Midbrain (tissue), 1 donor: ENCODE measurements at regions not wholly inside any gene's neighbourhood (a gene's known extent, or its start where the extent isn't known, plus 50 kb on each side); places are given as distances from the start of the nearest gene placed in this dataset.
A peak's percentile ranks its signal among the peaks of the same experiment; 100 is the strongest.

Experiments
- DNase-seq: peaks from one replicate; lab custom pipeline; 2025; lab: John Stamatoyannopoulos, UW

DNA sequence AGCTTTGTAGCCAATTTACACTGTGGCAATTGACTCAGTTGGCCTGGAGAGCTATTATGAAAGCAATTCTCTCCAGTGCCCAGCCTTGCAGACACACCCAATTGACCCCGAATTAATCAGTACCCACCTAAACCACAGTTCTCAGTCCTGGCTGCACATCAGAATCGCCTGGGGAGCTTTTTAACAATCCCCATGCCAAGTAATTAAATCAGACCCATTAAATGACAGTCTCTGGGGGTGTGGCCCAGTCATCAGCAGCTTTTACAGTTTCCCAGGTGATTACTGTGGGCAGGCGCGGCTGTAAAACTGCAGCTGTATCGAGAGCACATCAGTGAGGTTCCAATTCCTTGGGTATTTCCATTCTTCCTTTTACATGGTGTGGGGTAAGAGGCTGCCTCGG, 460.9 kb upstream of the FAT1 start:
- DNase-seq, result no peak

DNA sequence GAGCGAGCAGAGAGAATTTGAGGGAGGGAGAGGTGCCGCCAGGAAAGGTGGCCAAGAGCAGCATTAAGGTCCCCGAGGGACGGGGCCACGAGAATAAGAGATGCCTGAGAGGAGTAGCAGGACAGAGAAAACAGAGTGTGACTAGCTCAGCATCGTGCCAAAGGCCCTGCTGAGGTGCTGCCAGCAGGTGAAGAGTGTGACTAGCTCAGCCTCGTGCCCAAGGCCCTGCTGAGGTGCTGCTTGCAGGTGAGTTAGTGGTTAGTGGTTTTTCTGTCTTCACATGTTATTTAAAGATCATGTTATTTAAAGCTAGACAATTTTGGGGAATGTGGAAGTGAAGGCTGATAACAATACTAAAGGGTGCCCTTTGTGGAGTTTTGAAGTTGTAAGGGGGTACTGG, 464.5 kb upstream of the FAT1 start:
- DNase-seq, result no peak

DNA sequence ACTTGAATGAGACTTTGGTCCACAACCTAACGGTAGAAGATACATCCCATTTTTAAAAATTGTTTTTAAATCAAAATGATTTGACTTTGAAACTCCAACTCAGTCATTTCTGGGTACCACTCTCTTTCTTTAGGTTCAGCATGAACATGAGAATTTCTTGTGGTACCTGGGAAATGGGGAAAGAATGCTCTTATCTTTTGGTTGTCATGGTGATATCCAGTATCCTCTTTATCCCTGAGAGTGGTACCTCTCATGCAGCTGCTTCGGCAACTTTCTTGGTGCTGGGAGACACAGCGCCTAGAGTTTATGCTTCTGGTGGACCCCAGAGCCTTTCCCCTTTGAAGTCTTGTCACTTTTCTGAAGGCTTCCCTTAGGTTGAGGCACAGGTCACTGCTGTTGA, 465.1 kb upstream of the FAT1 start:
- DNase-seq, result no peak

DNA sequence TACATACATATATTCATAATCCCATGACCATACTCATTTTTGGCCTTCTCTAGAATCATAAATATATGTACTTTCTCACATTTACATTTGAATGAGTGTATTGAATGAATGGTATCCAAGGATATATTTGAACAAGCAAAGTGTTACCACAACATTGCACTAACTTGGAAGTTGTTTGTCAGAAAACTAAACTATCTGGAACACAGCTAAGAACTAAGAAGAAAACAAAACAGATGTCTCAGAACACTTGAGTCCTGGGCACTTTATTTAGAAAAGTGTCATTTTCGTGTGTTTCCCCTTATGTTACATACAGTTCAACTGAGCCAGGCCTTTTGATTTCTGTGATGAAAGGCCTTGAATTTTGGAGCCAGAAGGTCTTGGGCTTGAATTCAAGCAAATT, 466.7 kb upstream of the FAT1 start:
- no peak for DNase-seq

DNA sequence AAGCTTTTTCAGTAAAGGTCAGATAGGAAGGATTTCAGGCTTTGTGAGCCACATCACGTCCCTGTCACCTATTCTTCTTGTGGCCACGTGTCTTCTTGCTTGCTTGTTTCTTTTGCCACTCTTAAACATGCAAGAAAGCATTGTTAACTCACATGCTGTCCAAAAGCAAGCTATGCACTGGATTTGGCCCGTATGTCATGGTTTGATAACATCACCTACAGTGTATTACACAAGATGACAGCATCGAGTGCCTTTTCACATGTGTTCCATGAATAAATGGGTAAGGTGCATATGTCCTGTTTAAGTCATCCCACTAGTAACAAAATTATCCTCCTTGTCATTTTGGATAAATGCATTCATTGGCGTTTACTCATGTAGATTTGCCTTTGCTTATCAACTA, 468.0 kb upstream of the FAT1 start:
- DNase-seq, result no peak

DNA sequence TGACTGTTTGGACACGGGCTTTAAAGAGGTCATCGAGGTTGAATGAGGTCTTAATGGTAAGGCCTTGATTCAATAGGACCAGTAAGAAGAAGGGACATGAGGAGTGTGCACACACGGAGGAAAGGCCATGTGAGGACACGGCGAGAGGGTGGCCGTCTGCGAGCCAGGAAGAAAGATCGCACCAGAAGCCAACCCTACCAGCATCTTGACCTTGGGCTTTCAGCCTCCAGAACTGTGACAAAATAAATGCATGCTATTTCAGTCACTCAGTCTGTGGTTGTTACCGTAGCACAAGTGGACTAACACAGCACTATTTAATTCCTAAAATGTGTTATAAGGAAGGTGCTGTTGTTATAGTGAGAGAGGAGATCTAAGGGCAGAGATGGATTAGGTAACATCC, 468.6 kb upstream of the FAT1 start:
- DNase-seq, result no peak

DNA sequence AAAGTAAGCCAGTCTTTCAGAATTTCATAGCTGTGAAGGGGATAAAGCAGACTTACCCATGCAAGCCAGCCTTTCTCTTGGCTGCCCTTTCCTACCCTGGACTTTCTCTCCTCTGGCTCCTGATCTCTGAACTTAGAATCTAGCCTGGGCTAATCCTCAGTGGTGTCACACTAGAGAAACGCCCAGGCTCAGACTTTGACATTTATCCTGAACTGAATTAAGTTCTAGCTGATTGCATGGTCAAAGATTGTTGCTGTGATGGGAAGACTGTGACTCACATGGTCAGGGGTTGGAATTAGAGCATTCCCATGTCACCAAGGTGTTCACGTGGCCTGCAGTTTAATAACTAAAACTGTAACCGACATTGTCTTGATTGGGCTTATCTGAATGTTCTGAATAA, 469.5 kb upstream of the FAT1 start:
- DNase-seq, result no peak

DNA sequence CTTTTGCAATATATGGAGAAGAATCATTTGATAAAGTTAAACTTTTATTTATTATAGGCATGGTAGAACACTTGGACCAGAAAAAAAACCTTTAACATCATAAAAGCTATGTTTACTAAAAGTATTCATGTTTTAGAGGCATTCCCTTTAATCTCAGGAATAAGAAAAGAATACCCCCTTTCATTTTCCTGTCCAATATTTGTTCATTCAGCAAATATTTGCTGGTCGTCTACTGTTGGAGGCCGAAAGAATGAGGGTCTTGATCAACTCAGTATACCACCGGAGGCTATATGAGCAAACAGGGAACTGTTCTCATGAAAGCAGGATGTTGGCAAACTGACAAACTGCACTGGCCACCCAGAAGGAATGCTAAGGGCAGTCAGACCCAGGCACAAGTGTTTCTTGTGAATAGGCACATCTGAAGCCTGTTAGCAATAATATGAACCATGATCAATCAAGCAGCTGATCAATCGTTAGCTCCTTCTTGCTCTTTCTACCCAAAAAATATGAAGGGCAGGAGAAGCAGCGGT, 480.8 kb upstream of the FAT1 start:
- DNase-seq, result no peak

DNA sequence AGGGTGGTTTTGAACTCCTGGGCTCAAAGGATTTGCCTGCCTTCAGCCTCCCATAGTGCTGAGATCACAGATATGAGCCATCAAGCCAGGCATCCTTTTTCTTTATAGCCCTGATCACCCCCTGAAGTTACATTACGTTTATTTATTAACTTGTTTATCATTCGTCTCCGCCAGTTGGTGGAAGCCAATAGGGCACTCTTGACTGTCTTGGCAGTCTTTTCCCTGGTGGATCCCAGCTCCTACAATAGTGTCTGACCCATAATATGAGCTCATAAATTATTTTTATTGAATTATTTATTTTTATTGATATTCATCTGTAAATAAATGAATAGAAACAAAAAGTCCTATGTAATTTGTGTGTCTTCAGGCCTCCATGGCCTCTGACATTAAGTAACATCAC, 484.3 kb upstream of the FAT1 start:
- DNase-seq, result no peak

DNA sequence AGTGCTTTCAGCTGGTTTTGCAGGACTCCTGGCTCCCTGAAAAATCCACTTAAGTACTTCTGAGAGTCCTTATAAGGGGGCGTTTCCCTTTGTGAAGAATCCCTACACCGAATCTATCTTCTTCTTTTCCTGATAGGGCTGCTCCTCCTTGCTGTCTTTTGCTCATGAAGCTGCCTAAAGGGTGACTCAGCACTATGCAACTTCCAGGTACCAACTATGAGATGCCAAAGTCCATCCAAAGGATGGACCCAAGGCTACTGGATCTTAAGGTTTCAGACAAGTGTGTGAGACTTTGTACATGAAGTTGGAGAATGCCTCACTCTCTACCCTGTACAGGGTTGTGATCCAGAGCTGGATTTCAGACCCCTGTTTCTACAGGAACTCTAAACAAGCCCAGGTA, 485.0 kb upstream of the FAT1 start:
- no peak for DNase-seq

DNA sequence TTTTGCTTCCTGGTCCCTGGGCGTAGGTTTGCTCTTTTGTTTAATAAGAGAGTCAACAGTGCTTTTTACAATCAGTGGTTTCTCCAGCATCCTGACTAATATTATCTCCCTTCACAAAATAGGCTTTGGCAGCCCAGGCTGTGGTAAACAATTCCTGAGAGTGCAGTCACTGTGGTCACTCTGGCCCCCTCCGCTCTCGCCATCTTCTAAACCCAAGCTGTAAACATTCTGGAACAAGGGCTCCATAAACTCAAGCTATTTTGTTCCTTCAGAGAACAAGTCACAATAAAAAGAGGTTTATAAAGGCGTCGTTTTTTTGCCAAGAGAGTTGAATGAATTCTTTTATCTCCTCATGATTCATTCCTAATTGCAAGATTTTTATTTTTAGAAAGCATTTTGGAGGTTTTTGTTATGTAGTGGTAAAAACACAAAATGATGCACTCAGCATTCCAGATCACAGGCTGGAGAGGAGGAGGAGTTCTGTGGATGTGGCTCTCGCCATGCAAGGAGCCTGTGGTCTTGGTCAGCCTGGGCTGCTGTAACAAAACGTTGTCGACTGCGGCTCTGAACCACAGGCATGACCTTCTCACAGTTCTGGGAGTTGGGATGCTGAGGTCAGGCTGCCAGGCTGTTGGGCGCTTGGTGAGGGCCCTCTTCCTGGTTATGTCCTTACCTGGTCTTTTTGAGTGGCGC, 486.4 kb upstream of the FAT1 start:
- no peak for DNase-seq

DNA sequence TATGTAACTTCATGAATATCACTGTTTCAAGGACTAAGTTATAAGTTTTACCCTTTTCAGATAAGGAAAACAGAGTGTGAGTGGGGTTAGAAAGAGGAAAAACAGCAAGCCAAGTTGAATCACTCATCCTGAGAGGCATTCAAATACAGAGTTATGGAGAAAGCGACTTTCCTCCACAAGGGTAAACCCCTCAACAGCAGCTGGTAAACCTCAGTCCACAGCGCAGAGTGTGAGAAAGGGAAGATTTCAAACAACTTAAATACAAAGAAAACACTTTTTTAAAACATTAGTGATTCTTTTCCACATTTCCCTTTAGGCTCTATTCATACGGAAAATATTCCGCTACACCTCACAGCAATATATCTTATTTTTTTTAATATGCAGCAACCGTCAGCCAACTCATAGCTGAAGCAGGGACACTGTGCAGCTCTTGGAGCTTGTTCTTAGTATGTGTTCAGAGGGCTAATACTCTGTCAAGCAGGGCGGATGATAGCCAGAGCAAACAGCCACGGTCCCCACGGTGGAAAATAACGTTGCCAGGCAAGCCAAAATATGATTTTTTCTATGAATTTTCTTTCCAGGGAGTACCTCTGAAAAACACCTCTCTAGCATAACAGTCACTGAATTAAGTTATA, 488.9 kb upstream of the FAT1 start:
- no peak for DNase-seq

DNA sequence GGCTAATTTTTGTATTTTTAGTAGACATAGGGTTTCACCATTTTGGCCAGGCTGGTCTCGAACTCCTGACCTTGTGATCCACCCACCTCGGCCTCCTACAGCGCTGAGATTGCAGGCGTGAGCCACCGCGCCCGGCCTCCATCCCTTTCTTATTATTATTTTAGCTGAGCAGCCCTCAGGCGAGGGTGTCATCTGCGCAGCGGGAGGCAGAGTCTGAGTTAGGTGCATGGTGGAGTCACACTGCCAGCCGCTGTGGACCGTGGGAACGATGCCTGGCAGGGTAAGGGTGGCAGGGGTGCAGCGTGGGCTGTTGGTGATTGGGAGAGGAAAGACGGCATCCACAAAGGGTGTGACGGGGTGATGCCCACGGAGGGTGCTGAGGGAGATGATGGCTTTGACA, 491.8 kb upstream of the FAT1 start:
- DNase-seq, result no peak

DNA sequence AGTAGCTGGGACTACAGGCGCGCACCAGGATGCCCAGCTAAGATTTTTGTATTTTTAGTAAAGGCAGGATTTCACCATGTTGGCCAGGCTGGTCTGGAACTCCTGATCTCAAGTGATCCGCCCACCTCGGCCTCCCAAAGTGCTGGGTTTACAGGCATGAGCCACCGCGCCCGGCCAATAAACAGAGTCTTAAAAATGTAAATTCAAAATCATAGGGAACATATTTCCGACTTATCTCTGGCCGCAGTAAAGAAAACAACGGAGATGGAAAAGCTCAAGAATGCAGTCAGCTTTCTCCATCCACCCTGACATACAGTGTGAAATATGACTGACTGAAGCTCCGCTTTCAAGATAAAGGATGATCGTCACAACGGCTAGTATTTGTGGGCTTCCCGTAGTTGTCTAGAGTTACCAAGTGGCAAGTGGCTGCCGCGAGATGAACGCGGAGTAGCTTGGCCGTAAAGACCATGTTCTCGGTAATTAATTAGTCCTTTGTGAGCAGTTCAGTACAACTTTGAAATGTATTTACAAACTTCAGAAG, 495.1 kb upstream of the FAT1 start:
- no peak for DNase-seq

DNA sequence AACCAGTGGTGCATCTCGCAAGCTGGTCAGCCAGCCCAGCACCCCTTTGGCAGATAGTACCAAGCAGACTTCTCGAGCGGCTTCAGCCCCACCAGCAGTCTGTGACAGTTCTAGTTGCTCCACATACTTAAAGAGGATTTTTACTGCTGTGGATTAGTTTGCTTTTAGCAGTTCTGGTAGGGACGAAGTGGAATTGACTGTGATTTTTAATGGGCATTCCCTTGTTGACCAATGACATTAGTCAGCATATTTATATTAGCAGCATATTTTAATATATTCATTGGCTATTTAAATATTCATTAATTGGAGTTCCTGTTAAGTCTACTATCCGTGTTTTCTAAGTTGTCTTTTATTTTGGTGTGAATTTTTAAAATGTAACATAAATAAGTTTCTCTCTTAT, 500.9 kb upstream of the FAT1 start:
- DNase-seq, result no peak

DNA sequence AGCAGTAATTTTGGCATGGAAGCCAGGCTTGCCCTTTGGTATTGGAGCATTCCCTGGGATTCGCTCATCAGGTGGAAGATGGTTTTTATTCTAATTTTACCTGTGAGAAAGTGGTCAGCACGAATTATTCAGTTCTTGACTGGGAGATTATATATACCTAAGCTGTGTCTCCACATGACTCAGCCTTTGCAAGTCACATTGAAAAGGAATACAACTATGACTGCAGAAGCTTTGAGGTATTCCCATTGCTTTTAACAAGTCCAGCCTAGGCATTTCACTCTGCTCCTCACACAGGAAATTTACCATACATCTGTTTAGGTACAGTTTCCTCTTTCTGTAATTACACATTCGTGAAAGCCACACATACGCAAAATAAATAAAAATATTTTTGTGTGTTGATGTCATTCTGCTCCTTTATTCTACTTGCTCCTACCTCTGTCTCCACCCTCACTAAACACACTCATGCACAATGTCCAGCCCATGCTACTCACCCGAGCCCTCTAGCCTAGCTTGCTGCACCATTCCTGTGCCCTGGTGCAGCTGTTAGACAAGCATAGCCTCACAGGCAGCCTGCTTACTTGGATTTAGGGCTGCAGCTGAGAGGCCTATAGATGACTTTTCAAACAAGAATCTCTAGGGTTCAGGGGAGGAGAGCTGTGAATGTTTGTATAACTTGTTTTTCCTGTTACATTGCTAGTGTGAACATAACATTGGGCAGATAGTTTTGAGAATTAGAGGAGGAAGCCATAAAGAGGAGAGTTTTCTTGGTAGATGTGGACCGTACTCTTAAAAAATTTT, 504.4 kb upstream of the FAT1 start:
- no peak for DNase-seq

DNA sequence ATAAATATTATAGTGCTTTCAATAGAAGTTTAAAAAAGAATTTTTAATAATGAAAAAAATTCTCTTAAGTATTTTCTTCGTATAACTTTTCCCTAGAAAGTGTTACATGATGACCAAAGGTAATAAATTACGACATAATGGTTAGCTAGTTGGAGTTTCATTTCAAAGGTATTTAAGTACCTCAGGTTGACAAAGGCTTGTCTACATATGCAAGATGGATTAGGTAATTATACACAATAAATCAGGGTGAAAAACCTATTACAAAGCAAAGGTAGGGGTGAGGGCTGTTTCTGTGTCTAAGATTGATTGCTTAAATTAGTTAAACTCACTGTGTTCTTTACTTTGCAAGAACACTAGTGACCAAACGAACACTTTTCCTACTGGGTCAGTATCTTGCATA, 508.5 kb upstream of the FAT1 start:
- DNase-seq, result no peak

DNA sequence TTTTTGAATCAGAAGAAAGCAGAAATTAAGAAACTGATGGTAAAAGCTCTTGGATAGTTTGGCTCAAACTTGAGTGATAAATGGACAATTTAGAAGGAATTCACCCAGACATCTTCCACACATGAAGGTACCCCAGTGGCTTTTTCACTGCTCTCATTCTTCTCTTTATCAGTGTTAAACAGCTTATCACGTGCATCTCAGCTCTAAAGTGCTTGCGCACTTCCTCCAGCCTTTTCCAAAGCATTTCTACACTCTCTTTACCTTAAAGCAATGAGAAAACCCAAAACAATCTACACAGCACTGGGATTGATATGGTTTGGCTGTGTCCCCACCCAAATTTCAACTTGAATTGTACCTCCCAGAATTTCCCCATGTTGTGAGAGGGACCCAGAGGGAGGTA, 509.1 kb upstream of the FAT1 start:
- DNase-seq, result no peak

DNA sequence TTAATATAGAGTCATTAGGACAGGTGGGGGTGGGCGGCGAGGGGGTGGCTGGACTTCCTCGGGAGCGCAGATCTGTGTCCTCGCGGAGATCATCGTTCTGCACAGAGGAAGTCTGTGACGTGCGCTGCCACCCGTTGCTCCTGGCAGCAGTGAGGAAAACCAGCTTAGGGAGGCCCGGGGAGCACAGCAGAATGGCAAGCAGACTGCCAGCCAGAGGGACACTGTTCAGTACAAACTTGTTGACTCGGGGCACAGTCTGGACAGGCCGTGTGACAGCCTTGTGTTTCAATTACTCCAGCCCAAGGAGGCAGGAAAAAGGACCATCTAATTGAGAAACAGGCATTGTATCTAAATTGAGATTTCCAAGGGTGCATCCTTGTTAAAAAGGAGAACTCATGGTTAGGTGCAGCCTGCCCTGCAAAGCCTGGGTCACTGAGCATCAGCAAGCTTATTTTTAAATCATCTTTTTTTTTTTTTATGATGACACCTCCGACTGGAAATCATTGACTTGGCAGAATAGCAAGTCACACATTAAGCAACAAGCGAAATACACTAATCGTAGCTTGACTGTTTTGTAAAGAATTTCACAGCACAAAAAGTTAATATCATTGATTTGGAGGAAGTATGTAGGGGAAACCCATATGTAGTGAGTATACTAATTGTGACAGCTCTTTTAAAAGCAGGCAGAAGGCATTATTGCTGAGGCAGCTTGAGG, 512.0 kb upstream of the FAT1 start:
- peak; percentile 68 for DNase-seq

DNA sequence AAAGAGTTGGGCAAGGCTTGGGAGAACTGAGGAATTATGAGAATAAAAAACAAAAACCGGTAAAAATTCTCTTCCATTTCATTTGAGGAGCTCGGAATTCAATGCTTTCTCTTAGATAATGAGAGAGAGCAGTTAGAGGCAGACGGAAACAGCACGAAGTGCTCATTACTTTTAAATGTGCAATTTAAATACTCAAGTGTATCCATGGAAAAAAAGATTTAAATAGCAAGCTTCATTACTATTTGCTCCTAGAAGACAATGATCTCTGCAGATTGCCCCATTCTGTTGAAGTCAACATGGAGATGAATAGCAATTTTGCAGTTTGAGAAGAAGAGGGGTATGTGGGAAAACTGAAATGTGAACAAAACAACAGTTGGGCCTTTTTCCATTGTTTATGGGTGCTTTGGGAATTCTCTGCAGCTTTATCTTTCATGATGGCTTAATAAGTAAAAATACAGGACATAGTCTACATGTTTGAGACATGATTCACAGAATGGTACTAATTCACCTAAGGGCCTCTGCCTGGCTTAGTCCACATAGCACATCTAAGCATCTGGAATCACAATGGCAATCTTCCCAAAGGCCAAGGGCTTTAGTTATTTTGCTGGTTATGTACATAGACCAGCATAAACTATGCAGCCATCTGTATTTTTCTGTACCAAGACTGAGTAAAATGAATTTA, 512.7 kb upstream of the FAT1 start:
- no peak for DNase-seq

DNA sequence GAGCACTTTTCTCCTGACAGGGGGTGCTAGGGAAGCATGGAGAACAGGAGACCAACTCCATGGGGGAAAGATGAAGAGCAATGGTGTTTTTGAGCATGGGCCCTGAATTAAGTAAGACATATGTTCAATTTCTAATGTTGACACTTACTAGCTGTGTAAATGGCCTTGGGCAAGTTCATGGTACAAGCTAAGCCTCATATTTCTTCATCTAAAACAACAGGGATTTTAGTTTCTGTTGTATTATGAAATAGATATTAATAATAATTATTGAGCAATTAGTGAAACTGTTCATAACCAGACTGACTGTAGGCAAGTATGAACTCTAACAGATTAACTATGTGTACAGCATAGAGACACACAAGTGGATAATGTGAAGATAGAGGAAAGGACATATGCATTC, 515.0 kb upstream of the FAT1 start:
- DNase-seq, result no peak

DNA sequence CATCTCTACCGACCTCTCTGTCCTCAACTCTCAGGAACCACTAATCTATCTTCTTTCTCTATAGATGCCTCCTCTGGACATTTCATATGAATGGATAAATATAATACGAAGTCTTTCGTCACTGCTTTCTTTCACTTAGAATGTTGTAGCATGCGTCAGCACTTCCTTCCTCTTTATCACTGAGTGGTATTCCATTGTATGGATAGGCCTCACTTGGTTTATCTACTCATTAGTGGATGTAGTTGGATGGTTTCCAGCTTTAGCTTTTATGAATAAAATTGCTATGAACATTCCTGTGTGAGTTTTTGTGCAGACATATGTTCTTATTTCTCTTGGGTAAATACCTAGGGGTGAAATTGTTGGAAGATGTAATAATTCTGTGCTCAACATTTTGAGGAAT, 528.2 kb upstream of the FAT1 start:
- no peak for DNase-seq
